ENCODE measurements at regions not wholly inside any gene's neighbourhood (a gene's known extent, or its start where the extent isn't known, plus 50 kb on each side); places are given as distances from the start of the nearest gene placed in this dataset.

GRCh38 chr13:112260108-112261055 is 115.8 kb upstream of the SPACA7 start:
- H3K4me1 ChIP-seq: no peaks in the 10 kb centered on the region
- H3K9me3 ChIP-seq: peaks cover 0 to 13% (median 5%) of the 10 kb centered on the region in 4 donors
- H3K36me3 ChIP-seq: no peaks in the 10 kb centered on the region
- 73 to 85% (median 84%) methylated on average over 24 to 29 of the region's 29 CpGs for WGBS, 5 donors
- intact Hi-C loops (cut with DNase I; ENCODE audit: low total_unique reads): no loop called here
- H3K4me3 ChIP-seq: no peak overlapping the region
- DNase-seq: no peak
- H3K27ac ChIP-seq: no peak overlapping the region
- peaks cover 0 to 10% (median 0%) of the 10 kb centered on the region in 3 donors for H3K27me3 ChIP-seq
- TF ChIP-seq POLR2AphosphoS5 (IDR thresholded peaks at IDR 0.05) (no peak), CTCF (IDR thresholded peaks at IDR 0.05) (no peak), EP300 (IDR thresholded peaks at IDR 0.05) (no peak), POLR2A (IDR thresholded peaks at IDR 0.05) (no peak)

GRCh38 chr13:112261924-112262323 is 114.2 kb upstream of the SPACA7 start:
- WGBS, 5 donors: 82 to 87% (median 85%) methylated on average over 8 of the region's 8 CpGs
- no peaks in the 10 kb centered on the region for H3K4me1 ChIP-seq
- H3K36me3 ChIP-seq: no peaks in the 10 kb centered on the region
- H3K27me3 ChIP-seq: peaks cover 0 to 10% (median 0%) of the 10 kb centered on the region in 3 donors
- DNase-seq: no peak
- H3K9me3 ChIP-seq: peaks cover 0 to 7% (median 5%) of the 10 kb centered on the region in 4 donors
- intact Hi-C loops (cut with DNase I; ENCODE audit: low total_unique reads): no loop called here
- H3K27ac ChIP-seq: no peak overlapping the region
- no peak for TF ChIP-seq CTCF (IDR thresholded peaks at IDR 0.05)
- TF ChIP-seq POLR2AphosphoS5 (IDR thresholded peaks at IDR 0.05): no peak
- TF ChIP-seq EP300 (IDR thresholded peaks at IDR 0.05): no peak
- TF ChIP-seq POLR2A (IDR thresholded peaks at IDR 0.05): no peak
- no peak overlapping the region for H3K4me3 ChIP-seq

GRCh38 chr13:112263152-112263551 is 113.0 kb upstream of the SPACA7 start:
- WGBS, 5 donors: 79 to 91% (median 87%) methylated on average over 7 of the region's 7 CpGs
- Histone ChIP-seq H3K9me3 (peaks cover 0 to 7% (median 3%) of the 10 kb centered on the region in 4 donors), H3K27me3 (peaks cover 0 to 10% (median 0%) of the 10 kb centered on the region in 3 donors), H3K4me1 (no peaks in the 10 kb centered on the region), H3K36me3 (no peaks in the 10 kb centered on the region), H3K4me3 (no peak overlapping the region), H3K27ac (no peak overlapping the region)
- no peak for TF ChIP-seq POLR2A (IDR thresholded peaks at IDR 0.05)
- TF ChIP-seq EP300 (IDR thresholded peaks at IDR 0.05): no peak
- TF ChIP-seq CTCF (IDR thresholded peaks at IDR 0.05): no peak
- TF ChIP-seq POLR2AphosphoS5 (IDR thresholded peaks at IDR 0.05): no peak
- no peak for DNase-seq
- intact Hi-C loops (cut with DNase I; ENCODE audit: low total_unique reads): no loop called here

- no peak for TF ChIP-seq CTCF (IDR thresholded peaks at IDR 0.05)
- TF ChIP-seq EP300 (IDR thresholded peaks at IDR 0.05): no peak
- no peak for TF ChIP-seq POLR2A (IDR thresholded peaks at IDR 0.05)
- no peak for TF ChIP-seq POLR2AphosphoS5 (IDR thresholded peaks at IDR 0.05)
These were observed 108.5 kb upstream of the SPACA7 start for GRCh38 chr13:112267660-112268059.

More at GRCh38 chr13:112267660-112268059, 108.5 kb upstream of the SPACA7 start:
- WGBS, 5 donors: 72 to 78% (median 74%) methylated on average over 3 of the region's 3 CpGs
- Histone ChIP-seq H3K9me3 (no peaks in the 10 kb centered on the region), H3K27me3 (peaks cover 0 to 6% (median 0%) of the 10 kb centered on the region in 3 donors), H3K27ac (no peak overlapping the region), H3K4me1 (no peaks in the 10 kb centered on the region), H3K4me3 (no peak overlapping the region), H3K36me3 (no peaks in the 10 kb centered on the region)
- no peak for DNase-seq
- intact Hi-C loops (cut with DNase I; ENCODE audit: low total_unique reads): no loop called here
